ENCODE measurements at regions not wholly inside any gene's neighbourhood (a gene's known extent, or its start where the extent isn't known, plus 50 kb on each side); places are given as distances from the start of the nearest gene placed in this dataset.

GRCh38 chr16:13863075-13863765, 56.7 kb upstream of the ERCC4 start:
- Mint-ChIP-seq H3K9me3 (ENCODE audit: unreplicated experiment) (no peaks in the 10 kb centered on the region), H3K36me3 (ENCODE audit: low read depth, unreplicated experiment) (no peaks in the 10 kb centered on the region), H3K4me3 (ENCODE audit: unreplicated experiment) (no peak overlapping the region), H3K4me1 (ENCODE audit: unreplicated experiment) (no peaks in the 10 kb centered on the region), H3K27me3 (ENCODE audit: unreplicated experiment) (no peaks in the 10 kb centered on the region), H3K27ac (ENCODE audit: unreplicated experiment) (no peak overlapping the region)
- TF ChIP-seq CTCF (IDR thresholded peaks at IDR 0.05; ENCODE audit: unreplicated experiment): no peak
- no peak for DNase-seq (ENCODE audit: low spot score)

GRCh38 chr16:13864689-13865088, 55.3 kb upstream of the ERCC4 start:
- Mint-ChIP-seq H3K4me3 (ENCODE audit: unreplicated experiment) (no peak overlapping the region), H3K4me1 (ENCODE audit: unreplicated experiment) (no peaks in the 10 kb centered on the region), H3K9me3 (ENCODE audit: unreplicated experiment) (no peaks in the 10 kb centered on the region), H3K27ac (ENCODE audit: unreplicated experiment) (no peak overlapping the region), H3K27me3 (ENCODE audit: unreplicated experiment) (no peaks in the 10 kb centered on the region), H3K36me3 (ENCODE audit: low read depth, unreplicated experiment) (no peaks in the 10 kb centered on the region)
- no peak for DNase-seq (ENCODE audit: low spot score)
- no peak for TF ChIP-seq CTCF (IDR thresholded peaks at IDR 0.05; ENCODE audit: unreplicated experiment)

- peak; percentile 38 for TF ChIP-seq CTCF (IDR thresholded peaks at IDR 0.05; ENCODE audit: unreplicated experiment)
- H3K27ac Mint-ChIP-seq (ENCODE audit: unreplicated experiment): no peak overlapping the region
- H3K36me3 Mint-ChIP-seq (ENCODE audit: low read depth, unreplicated experiment): no peaks in the 10 kb centered on the region
- DNase-seq (ENCODE audit: low spot score): peak; percentile 72
- no peak overlapping the region for H3K4me3 Mint-ChIP-seq (ENCODE audit: unreplicated experiment)
- H3K9me3 Mint-ChIP-seq (ENCODE audit: unreplicated experiment): no peaks in the 10 kb centered on the region
- H3K4me1 Mint-ChIP-seq (ENCODE audit: unreplicated experiment): no peaks in the 10 kb centered on the region
- H3K27me3 Mint-ChIP-seq (ENCODE audit: unreplicated experiment): no peaks in the 10 kb centered on the region
Observed at GRCh38 chr16:13866073-13866472, 53.9 kb upstream of the ERCC4 start.

All from endothelial cell (in vitro differentiated cells).